OCI-LY7 (cell line): ENCODE measurements at regions not wholly inside any gene's neighbourhood (a gene's known extent, or its start where the extent isn't known, plus 50 kb on each side); places are given as distances from the start of the nearest gene placed in this dataset.

Source experiments
- CTCF ChIP-seq: fragments of 200-600 bp; sonication (generic); conservative IDR thresholded peaks from 2 replicates; pipeline ENCODE4 v1.5.1; 2014; ENCODE audit warnings: mild to moderate bottlenecking, antibody characterized with exemption, low read length, moderate library complexity, mixed read lengths
- EZH2phosphoT487 ChIP-seq: fragments of 200-600 bp; sonication (generic); IDR thresholded peaks from 2 replicates; pipeline ENCODE4 v1.6.1; 2018; ENCODE audit warnings: low read depth, borderline replicate concordance, mild to moderate bottlenecking, mixed run types, antibody characterized with exemption, low read length, moderate library complexity, mixed read lengths

GRCh38 chr3:143190101-143190500, 70.5 kb downstream of the CHST2 start:
- TF ChIP-seq CTCF (no peak), EZH2phosphoT487 (no peak)
